ENCODE measurements at regions not wholly inside any gene's neighbourhood (a gene's known extent, or its start where the extent isn't known, plus 50 kb on each side); places are given as distances from the start of the nearest gene placed in this dataset.

GRCh38 chr7:34396437-34397064, 261.5 kb upstream of the NPSR1 start:
- no peak for TF ChIP-seq CTCF (IDR thresholded peaks at IDR 0.05)

- TF ChIP-seq CTCF (IDR thresholded peaks at IDR 0.05), result no peak
These were observed 256.2 kb upstream of the NPSR1 start for GRCh38 chr7:34401776-34402175.

GRCh38 chr7:34406848-34407530, 251.0 kb upstream of the NPSR1 start:
- TF ChIP-seq CTCF (IDR thresholded peaks at IDR 0.05), result no peak

GRCh38 chr7:34407586-34407985, 250.4 kb upstream of the NPSR1 start:
- TF ChIP-seq CTCF (IDR thresholded peaks at IDR 0.05), result no peak

- no peak for TF ChIP-seq CTCF (IDR thresholded peaks at IDR 0.05)
These were observed 240.2 kb upstream of the NPSR1 start for GRCh38 chr7:34417781-34418180.

- TF ChIP-seq CTCF (IDR thresholded peaks at IDR 0.05), result no peak
These were observed 236.5 kb upstream of the NPSR1 start for GRCh38 chr7:34421526-34421925.

- TF ChIP-seq CTCF (IDR thresholded peaks at IDR 0.05), result no peak
These were observed 232.8 kb upstream of the NPSR1 start for GRCh38 chr7:34425194-34425593.
